ENCODE measurements at regions not wholly inside any gene's neighbourhood (a gene's known extent, or its start where the extent isn't known, plus 50 kb on each side); places are given as distances from the start of the nearest gene placed in this dataset.
A peak's percentile ranks its signal among the peaks of the same experiment; 100 is the strongest.

GRCh38 chr6:26312501-26313397 lies 52.2 kb upstream of the BTN3A2 start (continued):
- peak; percentile 23; the same call in 1 of the 2 replicates for TF ChIP-seq NFIC (IDR thresholded peaks at IDR 0.05; ENCODE audit: borderline replicate concordance)
- no peak for TF ChIP-seq GATA2 (CRISPR knock-in tag; IDR thresholded peaks at IDR 0.05)
- peak in 1 of 2 experiments; percentile 30; a peak in 1 of 4 replicates for TF ChIP-seq EP300 (IDR thresholded peaks at IDR 0.05; ENCODE audit: borderline replicate concordance in 1 of 2, low read depth in 1 of 2, low read length in 1 of 2)
- TF ChIP-seq RAD21 (IDR thresholded peaks at IDR 0.05; ENCODE audit: low read length), result no peak
- TF ChIP-seq NRF1 (IDR thresholded peaks at IDR 0.05; ENCODE audit: low read depth, low read length), result no peak
- no peak for TF ChIP-seq USF2 (IDR thresholded peaks at IDR 0.05; ENCODE audit: borderline replicate concordance, low read depth, low read length)
- no peak for TF ChIP-seq EZH2phosphoT487 (IDR thresholded peaks at IDR 0.05; ENCODE audit: borderline replicate concordance, low read depth)
- TF ChIP-seq PBX3 (IDR thresholded peaks at IDR 0.05), result no peak
- peak; percentile 77 for TF ChIP-seq TEAD4 (IDR thresholded peaks at IDR 0.05; ENCODE audit: borderline replicate concordance, insufficient read depth)
- TF ChIP-seq FOXJ3 (CRISPR knock-in tag; IDR thresholded peaks at IDR 0.05), result no peak
- TF ChIP-seq YY1 (IDR thresholded peaks at IDR 0.05; ENCODE audit: low read depth), result no peak
- TF ChIP-seq SIN3A (IDR thresholded peaks at IDR 0.05; ENCODE audit: borderline replicate concordance, low read depth, low read length), result no peak
- TF ChIP-seq TAF1 (IDR thresholded peaks at IDR 0.05; ENCODE audit: borderline replicate concordance, low read depth, low read length), result no peak
- TF ChIP-seq TCF12 (IDR thresholded peaks at IDR 0.05), result no peak; the same call in 1 of the 2 replicates
- 0 out of 2 replicates have a peak, but pooled peaks have one; percentile 9 for TF ChIP-seq MXI1 (IDR thresholded peaks at IDR 0.05; ENCODE audit: low read depth, low read length)
- no peak for TF ChIP-seq MEF2A (IDR thresholded peaks at IDR 0.05; ENCODE audit: borderline replicate concordance, low read depth)
- peak; percentile 32 for TF ChIP-seq RCOR1 (IDR thresholded peaks at IDR 0.05; ENCODE audit: low read length)
- TF ChIP-seq ZBTB33 (IDR thresholded peaks at IDR 0.05; ENCODE audit: borderline replicate concordance, low read depth), result 0 out of 2 replicates have a peak, but pooled peaks have one; percentile 41
- no peak for TF ChIP-seq GABPA (IDR thresholded peaks at IDR 0.05; ENCODE audit: low read depth)
- TF ChIP-seq CHD2 (IDR thresholded peaks at IDR 0.05; ENCODE audit: low read length, partially characterized antibody), result no peak
- TF ChIP-seq ELF1 (IDR thresholded peaks at IDR 0.05), result no peak

Small RNAs in the stretch of these regions (small RNA-seq; reads per million reads assigned to genes)
- gene AL031777.2, result 0 reads per million in 7 experiments
- gene HIST1H2AD, result 0 reads per million in 7 experiments
- gene HIST1H2APS3, result 0 reads per million in 7 experiments
- 0 to 2.1 (median 0) reads per million in 7 experiments for gene HIST1H4G
- gene LARP1P1, result 0 reads per million in 7 experiments

Measured in SK-N-SH (cell line).